Ishikawa (cell line): ENCODE measurements at regions not wholly inside any gene's neighbourhood (a gene's known extent, or its start where the extent isn't known, plus 50 kb on each side); places are given as distances from the start of the nearest gene placed in this dataset.

Experiments used
- CEBPB ChIP-seq: IDR thresholded peaks from 2 replicates; pipeline ENCODE4 v1.6.1; 2012
- CREB1 ChIP-seq: IDR thresholded peaks from 2 replicates; pipeline ENCODE4 v1.6.1; 2012; ENCODE audit warnings: low read depth
- EGR1 ChIP-seq: IDR thresholded peaks from 2 replicates; pipeline ENCODE4 v1.6.1; 2012
- EP300 ChIP-seq: IDR thresholded peaks from 2 replicates; pipeline ENCODE4 v1.6.1; 2012; ENCODE audit warnings: borderline replicate concordance
- FOXM1 ChIP-seq: IDR thresholded peaks from 2 replicates; pipeline ENCODE4 v1.6.1; 2012; ENCODE audit warnings: low read depth, borderline replicate concordance
- MAX ChIP-seq: IDR thresholded peaks from 2 replicates; pipeline ENCODE4 v1.6.1; 2012
- NFIC ChIP-seq: IDR thresholded peaks from 2 replicates; pipeline ENCODE4 v1.6.1; 2012
- RAD21 ChIP-seq: IDR thresholded peaks from 2 replicates; pipeline ENCODE4 v1.6.1; 2012; ENCODE audit warnings: low read depth
- TAF1 ChIP-seq: IDR thresholded peaks from 2 replicates; pipeline ENCODE4 v1.6.1; 2012; ENCODE audit warnings: low read depth, mild to moderate bottlenecking
- TCF12 ChIP-seq: IDR thresholded peaks from 2 replicates; pipeline ENCODE4 v1.6.1; 2012; ENCODE audit warnings: low read depth
- TEAD4 ChIP-seq: IDR thresholded peaks from 2 replicates; pipeline ENCODE4 v1.6.1; 2012
- YY1 ChIP-seq: IDR thresholded peaks from 2 replicates; pipeline ENCODE4 v1.6.1; 2012; ENCODE audit warnings: low read depth
- ZBTB7A ChIP-seq: IDR thresholded peaks from 2 replicates; pipeline ENCODE4 v1.6.1; 2012; ENCODE audit warnings: low read depth
- TF ChIP-seq, protein P1 (sequence below): IDR thresholded peaks from 2 replicates; pipeline ENCODE4 v1.6.1; 2012; ENCODE audit warnings: low read depth, mild to moderate bottlenecking
- TF ChIP-seq, protein P2 (sequence below): IDR thresholded peaks from 2 replicates; pipeline ENCODE4 v1.6.1; 2012

- TF ChIP-seq NFIC (no peak), TEAD4 (peak; percentile 13; the same call in 1 of the 2 replicates), RAD21 (no peak), CREB1 (no peak), TAF1 (no peak)
Measured at GRCh38 chr6:11428895-11429294, 108.7 kb upstream of the TMEM170B start.

GRCh38 chr6:11428371-11428770 lies 109.2 kb upstream of the TMEM170B start:
- no peak for TF ChIP-seq ZBTB7A
- no peak for TF ChIP-seq YY1
- no peak for TF ChIP-seq EP300

DNA sequence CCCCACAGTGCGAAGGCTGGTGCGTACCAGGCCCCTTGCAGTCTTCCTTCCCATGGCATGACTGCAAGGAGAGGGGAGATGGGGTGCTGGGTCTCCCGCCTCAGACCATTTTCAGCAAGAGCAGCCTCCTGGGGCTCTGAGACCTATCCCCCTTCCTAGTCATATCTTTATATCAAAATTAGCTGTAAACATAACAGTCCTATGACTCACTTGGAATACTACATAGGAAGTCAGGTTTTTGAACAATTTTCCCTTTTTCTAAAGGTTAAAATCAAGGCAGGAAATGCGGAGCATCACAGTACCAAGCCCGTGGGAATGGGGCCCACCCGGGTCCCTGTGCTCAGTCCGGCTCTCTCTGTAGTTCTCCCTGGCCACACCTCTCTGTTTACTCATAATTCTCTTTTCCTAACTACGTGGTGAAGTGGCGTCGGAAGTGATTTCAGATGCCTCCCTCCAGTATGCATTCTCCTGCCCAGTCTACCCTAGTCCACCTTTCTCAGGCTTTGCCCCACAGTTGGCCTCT lies 109.8 kb upstream of the TMEM170B start:
- no peak for TF ChIP-seq TAF1
- TF ChIP-seq FOXM1 = no peak
- TF ChIP-seq CEBPB = no peak
- TF ChIP-seq EP300 = peak; percentile 32; the same call in 1 of the 2 replicates
- 0 out of 2 replicates have a peak, but pooled peaks have one; percentile 32 for TF ChIP-seq YY1

GRCh38 chr6:11427091-11427722 lies 110.3 kb upstream of the TMEM170B start:
- no peak for TF ChIP-seq EP300
- TF ChIP-seq TCF12 = no peak
- TF ChIP-seq MAX = no peak
- no peak for TF ChIP-seq RAD21
- no peak for TF ChIP-seq NFIC
- no peak for TF ChIP-seq TAF1
- no peak for TF ChIP-seq YY1

GRCh38 chr6:11426571-11426970 lies 111.0 kb upstream of the TMEM170B start:
- TF ChIP-seq RAD21 = no peak
- no peak for TF ChIP-seq CREB1
- no peak for TF ChIP-seq TEAD4
- TF ChIP-seq, protein P1, sequence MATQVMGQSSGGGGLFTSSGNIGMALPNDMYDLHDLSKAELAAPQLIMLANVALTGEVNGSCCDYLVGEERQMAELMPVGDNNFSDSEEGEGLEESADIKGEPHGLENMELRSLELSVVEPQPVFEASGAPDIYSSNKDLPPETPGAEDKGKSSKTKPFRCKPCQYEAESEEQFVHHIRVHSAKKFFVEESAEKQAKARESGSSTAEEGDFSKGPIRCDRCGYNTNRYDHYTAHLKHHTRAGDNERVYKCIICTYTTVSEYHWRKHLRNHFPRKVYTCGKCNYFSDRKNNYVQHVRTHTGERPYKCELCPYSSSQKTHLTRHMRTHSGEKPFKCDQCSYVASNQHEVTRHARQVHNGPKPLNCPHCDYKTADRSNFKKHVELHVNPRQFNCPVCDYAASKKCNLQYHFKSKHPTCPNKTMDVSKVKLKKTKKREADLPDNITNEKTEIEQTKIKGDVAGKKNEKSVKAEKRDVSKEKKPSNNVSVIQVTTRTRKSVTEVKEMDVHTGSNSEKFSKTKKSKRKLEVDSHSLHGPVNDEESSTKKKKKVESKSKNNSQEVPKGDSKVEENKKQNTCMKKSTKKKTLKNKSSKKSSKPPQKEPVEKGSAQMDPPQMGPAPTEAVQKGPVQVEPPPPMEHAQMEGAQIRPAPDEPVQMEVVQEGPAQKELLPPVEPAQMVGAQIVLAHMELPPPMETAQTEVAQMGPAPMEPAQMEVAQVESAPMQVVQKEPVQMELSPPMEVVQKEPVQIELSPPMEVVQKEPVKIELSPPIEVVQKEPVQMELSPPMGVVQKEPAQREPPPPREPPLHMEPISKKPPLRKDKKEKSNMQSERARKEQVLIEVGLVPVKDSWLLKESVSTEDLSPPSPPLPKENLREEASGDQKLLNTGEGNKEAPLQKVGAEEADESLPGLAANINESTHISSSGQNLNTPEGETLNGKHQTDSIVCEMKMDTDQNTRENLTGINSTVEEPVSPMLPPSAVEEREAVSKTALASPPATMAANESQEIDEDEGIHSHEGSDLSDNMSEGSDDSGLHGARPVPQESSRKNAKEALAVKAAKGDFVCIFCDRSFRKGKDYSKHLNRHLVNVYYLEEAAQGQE = no peak
- no peak for TF ChIP-seq ZBTB7A
- no peak for TF ChIP-seq EP300
- no peak for TF ChIP-seq YY1
- TF ChIP-seq MAX = no peak

GRCh38 chr6:11425876-11426275 lies 111.7 kb upstream of the TMEM170B start:
- TF ChIP-seq MAX = 0 out of 2 replicates have a peak, but pooled peaks have one; percentile 8
- no peak for TF ChIP-seq NFIC

DNA sequence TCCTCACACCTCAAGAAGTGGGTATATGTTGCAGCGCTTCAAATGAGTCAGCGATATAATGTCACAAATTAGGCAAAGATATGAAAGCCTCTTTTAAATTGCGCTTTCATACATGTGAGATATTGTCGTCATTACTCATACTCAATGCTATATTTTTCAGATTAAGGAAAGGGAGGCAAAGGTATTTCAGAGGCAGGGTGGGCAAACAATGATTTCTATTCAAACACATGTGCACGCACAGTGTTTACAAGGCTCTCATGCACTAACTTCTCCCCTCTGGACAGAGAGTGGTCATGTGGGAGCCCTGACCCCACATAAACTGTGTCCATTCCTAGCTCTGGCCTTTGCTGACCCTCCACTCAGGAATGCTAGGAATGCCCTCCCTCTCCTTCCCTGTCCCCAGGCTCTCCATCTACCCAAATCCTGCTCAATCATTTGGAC lies 112.1 kb upstream of the TMEM170B start:
- TF ChIP-seq FOXM1 (no peak), YY1 (no peak), TEAD4 (peak; percentile 92), ZBTB7A (no peak)

- TF ChIP-seq ZBTB7A = no peak
- TF ChIP-seq RAD21 = no peak
- TF ChIP-seq EGR1 = no peak
- TF ChIP-seq CREB1 = no peak
- TF ChIP-seq EP300 = peak; percentile 96
- peak; percentile 90 for TF ChIP-seq TCF12
- peak; percentile 62 for TF ChIP-seq NFIC
- TF ChIP-seq, protein P2, sequence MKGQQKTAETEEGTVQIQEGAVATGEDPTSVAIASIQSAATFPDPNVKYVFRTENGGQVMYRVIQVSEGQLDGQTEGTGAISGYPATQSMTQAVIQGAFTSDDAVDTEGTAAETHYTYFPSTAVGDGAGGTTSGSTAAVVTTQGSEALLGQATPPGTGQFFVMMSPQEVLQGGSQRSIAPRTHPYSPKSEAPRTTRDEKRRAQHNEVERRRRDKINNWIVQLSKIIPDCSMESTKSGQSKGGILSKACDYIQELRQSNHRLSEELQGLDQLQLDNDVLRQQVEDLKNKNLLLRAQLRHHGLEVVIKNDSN = no peak
- TF ChIP-seq TAF1 = no peak
- TF ChIP-seq TEAD4 = peak; percentile 81
- peak; percentile 90 for TF ChIP-seq FOXM1
- TF ChIP-seq, protein P1 = no peak
- TF ChIP-seq MAX = 0 out of 2 replicates have a peak, but pooled peaks have one; percentile 14
- TF ChIP-seq CEBPB = no peak
- TF ChIP-seq YY1 = no peak
Measured at GRCh38 chr6:11424395-11425034, 113.0 kb upstream of the TMEM170B start.
